Lung (tissue), 11 donors: ENCODE measurements at regions not wholly inside any gene's neighbourhood (a gene's known extent, or its start where the extent isn't known, plus 50 kb on each side); places are given as distances from the start of the nearest gene placed in this dataset.

Experiments used
- ATAC-seq: fragments of 200-7000 bp; cut with Tn5 transposase; one replicate; pipeline ENCODE4 v1.9.1; 2020; ENCODE audit warnings: moderate number of reproducible peaks; ENCODE audit not compliant: insufficient read depth, low FRiP score
- DNase-seq, 3 donors: peaks; one replicate each; pipeline ENCODE4 v3.0.0-alpha.2; 2013 to 2017
- H3K27ac ChIP-seq, 2 donors: one replicate each; pipeline ENCODE4 v1.5.1; 2013; ENCODE audit warnings: mild to moderate bottlenecking in 2 of 2, moderate library complexity in 2 of 2, control low read depth in 1 of 2, inconsistent platforms in 1 of 2, low read depth in 1 of 2, low read length in 1 of 2
- H3K27me3 ChIP-seq, 3 donors: one replicate each; pipeline ENCODE4 v1.5.1; 2013; ENCODE audit warnings: low read length in 2 of 3; ENCODE audit not compliant: control insufficient read depth in 3 of 3, insufficient read depth in 3 of 3
- H3K36me3 ChIP-seq, 4 donors: one replicate each; pipeline ENCODE4 v1.5.1; 2013; ENCODE audit warnings: low read length in 4 of 4, mild to moderate bottlenecking in 1 of 4, moderate library complexity in 1 of 4; ENCODE audit not compliant: control insufficient read depth in 4 of 4, insufficient read depth in 4 of 4
- H3K4me1 ChIP-seq, 5 donors: one replicate each; pipeline ENCODE4 v1.5.1; 2013; ENCODE audit warnings: low read length in 5 of 5, mild to moderate bottlenecking in 2 of 5, moderate library complexity in 1 of 5; ENCODE audit not compliant: control insufficient read depth in 5 of 5, insufficient read depth in 5 of 5
- H3K4me3 ChIP-seq: one replicate; pipeline ENCODE4 v1.5.1; 2013; ENCODE audit warnings: mild to moderate bottlenecking, control low read depth, moderate library complexity
- H3K9ac ChIP-seq, 2 donors: one replicate each; pipeline ENCODE4 v1.5.1; 2013; ENCODE audit warnings: low read length in 2 of 2, control low read depth in 1 of 2; ENCODE audit not compliant: insufficient read depth in 1 of 2
- H3K9me3 ChIP-seq, 4 donors: one replicate each; pipeline ENCODE4 v1.5.1; 2013; ENCODE audit warnings: low read length in 3 of 4, mild to moderate bottlenecking in 1 of 4, moderate library complexity in 1 of 4; ENCODE audit not compliant: control insufficient read depth in 4 of 4, insufficient read depth in 3 of 4
- WGBS, 2 donors: extraction: QIAGEN DNeasy Blood & Tissue Kit; methylation state at CpG; one replicate each; pipeline ENCODE4 v1.1.7; 2013; 5-methylcytosine and 5-hydroxymethylcytosine counted together
- TF ChIP-seq, protein P1 (sequence below): IDR thresholded peaks from 2 replicates; pipeline ENCODE4 v1.5.1; 2012; ENCODE audit warnings: mild to moderate bottlenecking; ENCODE audit errors: control extremely low read depth, extremely low read depth
- donor health status: control.
- donor health status: control.
- donor health status: Bipolar disorder and iron deficiency.
- donor health status: healthy.
- donor health status: DM: yes; HTN: yes; CAD: no.

DNA sequence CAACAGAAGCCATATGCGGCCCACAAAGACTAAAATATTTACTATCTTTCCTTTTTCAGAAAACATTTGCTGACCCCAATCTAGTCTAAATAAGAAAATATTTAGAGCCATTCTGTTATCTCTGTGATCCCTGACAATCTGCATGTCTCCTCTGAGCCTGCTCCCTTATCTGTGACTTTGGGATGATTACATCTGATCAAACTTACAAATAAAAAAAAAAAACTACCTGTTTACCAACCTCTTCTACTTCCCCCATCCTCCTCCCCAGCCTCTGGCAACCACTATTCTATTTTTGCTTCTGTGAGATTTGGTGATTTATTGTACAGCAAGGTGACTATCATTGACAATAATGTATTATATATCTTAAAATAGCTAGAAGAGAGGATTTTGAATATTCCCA lies 176.3 kb upstream of the CD180 start:
- no peak for ATAC-seq
- H3K36me3 ChIP-seq, result no peaks in the 10 kb centered on the region
- 91 to 97% methylated on average over 1 of the region's 1 CpG for WGBS, 2 donors

DNA sequence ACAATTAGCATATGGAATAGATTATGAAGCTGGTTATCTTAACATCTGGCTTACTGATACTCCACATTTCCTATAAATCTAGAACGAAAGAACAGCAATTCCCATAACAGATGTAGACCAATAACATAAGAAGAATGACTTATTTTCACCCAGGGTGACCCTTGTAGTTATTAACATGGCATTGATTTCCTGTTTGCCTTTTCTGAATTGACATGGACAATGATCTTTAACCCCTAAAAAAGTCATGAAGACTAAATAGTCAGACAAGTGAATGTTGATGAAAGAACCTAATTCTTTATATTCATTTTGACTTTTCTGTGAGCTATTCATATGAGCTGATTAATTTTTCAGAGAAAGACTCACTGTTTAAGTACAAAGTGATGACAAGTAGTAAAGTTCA lies 175.3 kb upstream of the CD180 start:
- TF ChIP-seq, protein P1, sequence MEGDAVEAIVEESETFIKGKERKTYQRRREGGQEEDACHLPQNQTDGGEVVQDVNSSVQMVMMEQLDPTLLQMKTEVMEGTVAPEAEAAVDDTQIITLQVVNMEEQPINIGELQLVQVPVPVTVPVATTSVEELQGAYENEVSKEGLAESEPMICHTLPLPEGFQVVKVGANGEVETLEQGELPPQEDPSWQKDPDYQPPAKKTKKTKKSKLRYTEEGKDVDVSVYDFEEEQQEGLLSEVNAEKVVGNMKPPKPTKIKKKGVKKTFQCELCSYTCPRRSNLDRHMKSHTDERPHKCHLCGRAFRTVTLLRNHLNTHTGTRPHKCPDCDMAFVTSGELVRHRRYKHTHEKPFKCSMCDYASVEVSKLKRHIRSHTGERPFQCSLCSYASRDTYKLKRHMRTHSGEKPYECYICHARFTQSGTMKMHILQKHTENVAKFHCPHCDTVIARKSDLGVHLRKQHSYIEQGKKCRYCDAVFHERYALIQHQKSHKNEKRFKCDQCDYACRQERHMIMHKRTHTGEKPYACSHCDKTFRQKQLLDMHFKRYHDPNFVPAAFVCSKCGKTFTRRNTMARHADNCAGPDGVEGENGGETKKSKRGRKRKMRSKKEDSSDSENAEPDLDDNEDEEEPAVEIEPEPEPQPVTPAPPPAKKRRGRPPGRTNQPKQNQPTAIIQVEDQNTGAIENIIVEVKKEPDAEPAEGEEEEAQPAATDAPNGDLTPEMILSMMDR, result no peak
- Histone ChIP-seq H3K27me3 (no peaks in the 10 kb centered on the region), H3K4me3 (no peak overlapping the region), H3K9ac (no peak overlapping the region), H3K4me1 (no peaks in the 10 kb centered on the region), H3K36me3 (no peaks in the 10 kb centered on the region), H3K27ac (no peak overlapping the region), H3K9me3 (peaks cover 0 to 2% (median 0%) of the 10 kb centered on the region in 4 donors)
- DNase-seq (no peak), ATAC-seq (no peak)
- WGBS, 2 donors, result 82 to 83% methylated on average over 1 of the region's 1 CpG

More for the DNA sequence above, 176.3 kb upstream of the CD180 start:
- TF ChIP-seq, protein P1, result no peak
- Histone ChIP-seq H3K27ac (no peak overlapping the region), H3K9me3 (peaks cover 0 to 2% (median 0%) of the 10 kb centered on the region in 4 donors), H3K9ac (no peak overlapping the region), H3K27me3 (no peaks in the 10 kb centered on the region), H3K4me1 (peaks cover 0 to 5% (median 0%) of the 10 kb centered on the region in 5 donors), H3K4me3 (no peak overlapping the region)
- no peak for DNase-seq

DNA sequence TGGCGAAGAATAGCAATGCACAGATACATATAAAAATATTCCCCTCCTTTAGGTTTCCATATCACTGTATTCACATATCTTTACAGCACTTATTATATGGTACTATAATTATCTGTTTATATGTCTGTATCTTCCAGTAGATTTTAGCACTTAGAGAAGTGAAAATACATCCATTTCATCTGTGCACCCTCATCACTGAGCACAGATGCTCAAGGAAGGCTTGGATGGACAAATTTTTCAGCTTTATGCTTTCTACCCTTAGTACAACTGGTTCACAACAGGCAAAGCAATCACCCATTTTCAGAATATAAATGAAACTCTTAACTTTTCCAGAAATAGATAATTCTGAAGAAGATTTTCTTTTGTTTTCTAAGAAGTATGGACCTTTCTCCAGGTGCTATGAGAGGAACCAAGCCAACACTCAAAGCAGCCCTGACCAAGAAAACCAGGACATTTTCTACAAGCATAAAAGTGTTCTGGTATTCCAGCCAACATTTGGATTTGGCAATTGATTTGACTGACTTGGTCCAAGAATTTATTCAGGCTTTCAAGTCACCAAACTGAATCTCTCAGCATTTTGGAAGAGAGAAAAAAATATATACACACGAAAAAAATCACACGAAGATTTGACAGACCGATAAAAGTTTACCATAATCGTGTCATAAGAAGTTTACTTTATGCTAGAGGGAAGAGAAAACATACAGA lies 170.2 kb upstream of the CD180 start:
- Histone ChIP-seq H3K27ac (no peak overlapping the region), H3K4me1 (peaks cover 0 to 2% (median 0%) of the 10 kb centered on the region in 5 donors), H3K4me3 (no peak overlapping the region), H3K27me3 (no peaks in the 10 kb centered on the region), H3K36me3 (no peaks in the 10 kb centered on the region), H3K9me3 (no peaks in the 10 kb centered on the region), H3K9ac (no peak overlapping the region)
- DNase-seq, result no peak
- 87 to 96% methylated on average over 5 of the region's 5 CpGs for WGBS, 2 donors
- ATAC-seq, result no peak
- TF ChIP-seq, protein P1, result no peak

DNA sequence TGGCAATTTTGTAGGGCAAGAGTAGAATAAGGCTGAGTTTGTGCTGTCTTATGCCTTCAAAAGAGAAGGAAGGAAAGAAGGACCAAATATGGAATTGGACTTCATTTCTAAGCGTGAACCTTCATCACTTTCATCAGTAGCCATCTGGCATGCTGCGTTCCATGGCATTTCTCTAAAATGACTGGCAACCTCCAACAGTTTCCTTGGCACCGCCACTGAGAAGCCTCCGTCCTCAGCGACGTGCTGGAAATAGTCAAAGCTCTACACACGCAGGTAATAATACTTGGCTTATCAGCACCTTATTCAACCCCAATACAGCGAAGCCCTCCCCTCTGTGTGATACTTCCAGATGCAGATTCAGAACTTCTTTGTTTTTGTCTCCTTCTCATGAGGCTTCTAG lies 169.7 kb upstream of the CD180 start:
- TF ChIP-seq, protein P1, result no peak
- DNase-seq, result no peak

More for the DNA sequence above, 169.7 kb upstream of the CD180 start:
- no peaks in the 10 kb centered on the region for H3K27me3 ChIP-seq
- H3K9ac ChIP-seq, result no peak overlapping the region
- no peak for ATAC-seq
- 97 to 98% methylated on average over 8 of the region's 8 CpGs for WGBS, 2 donors
- H3K4me3 ChIP-seq, result no peak overlapping the region
- no peaks in the 10 kb centered on the region for H3K9me3 ChIP-seq
- no peaks in the 10 kb centered on the region for H3K36me3 ChIP-seq
- no peak overlapping the region for H3K27ac ChIP-seq
- peaks cover 0 to 2% (median 0%) of the 10 kb centered on the region in 5 donors for H3K4me1 ChIP-seq
